Heart left ventricle (tissue), 16 donors: ENCODE measurements at regions not wholly inside any gene's neighbourhood (a gene's known extent, or its start where the extent isn't known, plus 50 kb on each side); places are given as distances from the start of the nearest gene placed in this dataset.

Source experiments
- ATAC-seq, 4 donors: fragments of 200-7000 bp; cut with Tn5 transposase; one replicate each; pipeline ENCODE4 v1.9.1; 2020 to 2022; ENCODE audit warnings: moderate library complexity in 4 of 4, mild to moderate bottlenecking in 3 of 4, moderate number of reproducible peaks in 1 of 4
- DNase-seq, 5 donors: peaks; one replicate each; pipeline ENCODE4 v3.0.0-alpha.2; 2020
- H3K27ac ChIP-seq, 12 donors: fragments of 200-600 bp; sonication (generic) in 4 of 12; one replicate each; pipeline versions ENCODE4 v1.5.0 to v1.8.0; 2016 to 2022; ENCODE audit warnings: mild to moderate bottlenecking in 2 of 12
- H3K27me3 ChIP-seq, 9 donors: fragments of 200-600 bp; sonication (generic) in 2 of 9; one replicate each; pipeline versions ENCODE4 v1.5.1 to v1.8.0; 2016 to 2022; ENCODE audit warnings: mild to moderate bottlenecking in 3 of 9
- H3K36me3 ChIP-seq, 9 donors: fragments of 200-600 bp; sonication (generic) in 2 of 9; one replicate each; pipeline versions ENCODE4 v1.5.0 to v1.8.0; 2018 to 2022; ENCODE audit warnings: mild to moderate bottlenecking in 2 of 9
- H3K4me1 ChIP-seq, 12 donors: fragments of 200-600 bp; sonication (generic) in 4 of 12; one replicate each; pipeline versions ENCODE4 v1.5.0 to v1.8.0; 2016 to 2022; ENCODE audit warnings: mild to moderate bottlenecking in 3 of 12
- H3K4me3 ChIP-seq, 12 donors: fragments of 200-600 bp; sonication (generic) in 4 of 12; one replicate each; pipeline versions ENCODE4 v1.5.0 to v1.8.0; 2017 to 2022; ENCODE audit warnings: mild to moderate bottlenecking in 9 of 12, moderate library complexity in 4 of 12
- H3K9me3 ChIP-seq, 12 donors: fragments of 200-600 bp; sonication (generic) in 4 of 12; one replicate each; pipeline versions ENCODE4 v1.5.0 to v1.8.0; 2016 to 2022; ENCODE audit warnings: mild to moderate bottlenecking in 1 of 12
- CTCF ChIP-seq, 12 donors: fragments of 200-600 bp; sonication (generic) in 4 of 12; IDR thresholded peaks; one replicate each; pipeline versions ENCODE4 v1.5.0 to v1.8.0; 2018 to 2022; ENCODE audit warnings: antibody characterized with exemption in 12 of 12, mild to moderate bottlenecking in 5 of 12
- POLR2A ChIP-seq, 2 donors: fragments of 450-650 bp; IDR thresholded peaks; one replicate each; pipeline ENCODE4 v1.6.1; 2017; ENCODE audit warnings: antibody characterized with exemption in 2 of 2, mild to moderate bottlenecking in 2 of 2, moderate library complexity in 2 of 2
- WGBS, 4 donors: extraction: QIAGEN DNeasy Blood & Tissue Kit in 2 of 4; methylation state at CpG; one replicate each; pipeline versions ENCODE4 v1.1.5 to v1.1.7; 2013 to 2018; 5-methylcytosine and 5-hydroxymethylcytosine counted together
- intact Hi-C, 10 donors: fragments of 100-400 bp; cut with DNase I; formaldehyde crosslinking; loops; one replicate each; pipeline versions ENCODE4 v1.11.1 to v1.14.2; 2022
- donor health status: ischemic (EF 13 %, LVEDD 7.1; RV severe dilation, severe dysfunction).
- donor health status: healthy with polysubstance abuse.
- donor health status: DM: no; HTN: yes; CAD: no.
- donor health status: DM: no; HTN: no; CAD: no.
- donor health status: ischemic (EF 25% LVEDD 6.9; RV normal size, moderate dysfunction).
- donor health status: ischemic (EF 25% LVEDD 5.7; RV mildly dilated, moderate dysfunction).
- donor health status: healthy.
- donor health status: DM: yes; HTN: yes; CAD: no.
- donor health status: ischemic (EF 35%, LVEDD 5.7; RV mildly dilated, moderate dysfunction).
- donor health status: nonischemic (EF 11% LVEDD 7.7; RV severe dilation, severe dysfunction).
- donor health status: DM: yes; HTN: yes; CAD: no.
- donor health status: PGD.
- donor health status: ischemic (EF 29% LVEDD 5.4; RV normal size, mild dysfunction).
- donor health status: nonischemic (EF 23%, LVEDD 6.1; RV moderate dilation, normal function).

GRCh38 chr6:105890521-105891244, 195.5 kb upstream of the PRDM1 start:
- TF ChIP-seq POLR2A (IDR thresholded peaks at IDR 0.05) (no peak), CTCF (IDR thresholded peaks at IDR 0.05) (no peak)
- ATAC-seq, result no peak
- intact Hi-C loops, result no loop called here
- Histone ChIP-seq H3K36me3 (no peaks in the 10 kb centered on the region), H3K9me3 (peaks cover 0 to 10% (median 3%) of the 10 kb centered on the region in 12 donors), H3K4me3 (no peak overlapping the region), H3K27me3 (no peaks in the 10 kb centered on the region), H3K27ac (no peak overlapping the region), H3K4me1 (peaks cover 0 to 28% (median 0%) of the 10 kb centered on the region in 12 donors)
- no peak for DNase-seq
- WGBS, 4 donors, result 74 to 79% (median 77%) methylated on average over 4 of the region's 4 CpGs

- no peaks in the 10 kb centered on the region for H3K27me3 ChIP-seq
- no peak overlapping the region for H3K27ac ChIP-seq
- H3K36me3 ChIP-seq, result no peaks in the 10 kb centered on the region
- DNase-seq (no peak), ATAC-seq (no peak)
- no peak for TF ChIP-seq CTCF (IDR thresholded peaks at IDR 0.05)
- no peak for TF ChIP-seq POLR2A (IDR thresholded peaks at IDR 0.05)
- 91 to 96% (median 94%) methylated on average over 2 of the region's 2 CpGs for WGBS, 4 donors
- H3K9me3 ChIP-seq, result peaks cover 0 to 10% (median 3%) of the 10 kb centered on the region in 12 donors
- intact Hi-C loops, result no loop called here
- no peak overlapping the region for H3K4me3 ChIP-seq
- H3K4me1 ChIP-seq, result peaks cover 0 to 33% (median 0%) of the 10 kb centered on the region in 12 donors
Observed at GRCh38 chr6:105889902-105890301, 196.2 kb upstream of the PRDM1 start.

- no peak overlapping the region for H3K27ac ChIP-seq
- ATAC-seq, result no peak
- no peak for DNase-seq
- peaks cover 0 to 10% (median 3%) of the 10 kb centered on the region in 12 donors for H3K9me3 ChIP-seq
- H3K36me3 ChIP-seq, result no peaks in the 10 kb centered on the region
- no peaks in the 10 kb centered on the region for H3K27me3 ChIP-seq
- H3K4me3 ChIP-seq, result no peak overlapping the region
- 93 to 96% (median 94%) methylated on average over 7 of the region's 7 CpGs for WGBS, 4 donors
- H3K4me1 ChIP-seq, result peaks cover 0 to 47% (median 0%) of the 10 kb centered on the region in 12 donors
- intact Hi-C loops, result no loop called here
- TF ChIP-seq POLR2A (IDR thresholded peaks at IDR 0.05), result no peak
- no peak for TF ChIP-seq CTCF (IDR thresholded peaks at IDR 0.05)
Observed at GRCh38 chr6:105886814-105887544, 199.2 kb upstream of the PRDM1 start.

- H3K36me3 ChIP-seq, result no peaks in the 10 kb centered on the region
- no peak overlapping the region for H3K4me3 ChIP-seq
- TF ChIP-seq CTCF (IDR thresholded peaks at IDR 0.05), result no peak
- no peak for TF ChIP-seq POLR2A (IDR thresholded peaks at IDR 0.05)
- peak overlapping the region in 1 of 12 donors; percentile 80 for H3K27ac ChIP-seq
- 72 to 80% (median 76%) methylated on average over 7 of the region's 7 CpGs for whole genome bisulfite sequencing, 4 donors
- ATAC-seq, result no peak
- no peaks in the 10 kb centered on the region for H3K27me3 ChIP-seq
- H3K4me1 ChIP-seq, result peaks cover 0 to 54% (median 0%) of the 10 kb centered on the region in 12 donors
- intact Hi-C loops, result no loop called here
- peaks cover 0 to 10% (median 3%) of the 10 kb centered on the region in 12 donors for H3K9me3 ChIP-seq
- DNase-seq, result no peak
Observed at GRCh38 chr6:105886066-105886813, 199.9 kb upstream of the PRDM1 start.
